ENCODE measurements at regions not wholly inside any gene's neighbourhood (a gene's known extent, or its start where the extent isn't known, plus 50 kb on each side); places are given as distances from the start of the nearest gene placed in this dataset.

GRCh38 chr4:84100071-84100470, 399.0 kb downstream of the NKX6-1 start:
- Histone ChIP-seq H3K27me3 (ENCODE audit: control insufficient read depth in 2 of 2, insufficient read depth in 2 of 2, low read length in 2 of 2) (no peaks in the 10 kb centered on the region), H3K27ac (ENCODE audit: low read depth in 2 of 2, low read length in 2 of 2) (no peak overlapping the region), H3K4me1 (ENCODE audit: control insufficient read depth in 2 of 2, insufficient read depth in 2 of 2, low read length in 2 of 2) (no peaks in the 10 kb centered on the region), H3K36me3 (ENCODE audit: control insufficient read depth in 2 of 2, insufficient read depth in 2 of 2, low read length in 2 of 2) (no peaks in the 10 kb centered on the region), H3K9ac (ENCODE audit: low read depth in 1 of 2, low read length in 2 of 2) (no peak overlapping the region), H3K9me3 (ENCODE audit: control insufficient read depth in 2 of 2, low read length in 2 of 2) (no peaks in the 10 kb centered on the region), H3K4me3 (ENCODE audit: low read length in 2 of 2) (no peak overlapping the region)

- no peak overlapping the region for H3K9ac ChIP-seq (ENCODE audit: low read depth in 1 of 2, low read length in 2 of 2)
- H3K4me1 ChIP-seq (ENCODE audit: control insufficient read depth in 2 of 2, insufficient read depth in 2 of 2, low read length in 2 of 2), result no peaks in the 10 kb centered on the region
- H3K27ac ChIP-seq (ENCODE audit: low read depth in 2 of 2, low read length in 2 of 2), result no peak overlapping the region
- H3K9me3 ChIP-seq (ENCODE audit: control insufficient read depth in 2 of 2, low read length in 2 of 2), result no peaks in the 10 kb centered on the region
- H3K4me3 ChIP-seq (ENCODE audit: low read length in 2 of 2), result no peak overlapping the region
- no peaks in the 10 kb centered on the region for H3K36me3 ChIP-seq (ENCODE audit: control insufficient read depth in 2 of 2, insufficient read depth in 2 of 2, low read length in 2 of 2)
- no peaks in the 10 kb centered on the region for H3K27me3 ChIP-seq (ENCODE audit: control insufficient read depth in 2 of 2, insufficient read depth in 2 of 2, low read length in 2 of 2)
These were observed 399.5 kb downstream of the NKX6-1 start for GRCh38 chr4:84099599-84099998.

- Histone ChIP-seq H3K27me3 (ENCODE audit: control insufficient read depth in 2 of 2, insufficient read depth in 2 of 2, low read length in 2 of 2) (no peaks in the 10 kb centered on the region), H3K4me3 (ENCODE audit: low read length in 2 of 2) (no peak overlapping the region), H3K4me1 (ENCODE audit: control insufficient read depth in 2 of 2, insufficient read depth in 2 of 2, low read length in 2 of 2) (no peaks in the 10 kb centered on the region), H3K36me3 (ENCODE audit: control insufficient read depth in 2 of 2, insufficient read depth in 2 of 2, low read length in 2 of 2) (no peaks in the 10 kb centered on the region), H3K27ac (ENCODE audit: low read depth in 2 of 2, low read length in 2 of 2) (no peak overlapping the region), H3K9me3 (ENCODE audit: control insufficient read depth in 2 of 2, low read length in 2 of 2) (no peaks in the 10 kb centered on the region), H3K9ac (ENCODE audit: low read depth in 1 of 2, low read length in 2 of 2) (no peak overlapping the region)
These were observed 407.8 kb downstream of the NKX6-1 start for GRCh38 chr4:84091266-84091665.

- Histone ChIP-seq H3K9ac (ENCODE audit: low read depth in 1 of 2, low read length in 2 of 2) (no peak overlapping the region), H3K9me3 (ENCODE audit: control insufficient read depth in 2 of 2, low read length in 2 of 2) (no peaks in the 10 kb centered on the region), H3K27me3 (ENCODE audit: control insufficient read depth in 2 of 2, insufficient read depth in 2 of 2, low read length in 2 of 2) (no peaks in the 10 kb centered on the region), H3K4me3 (ENCODE audit: low read length in 2 of 2) (no peak overlapping the region), H3K4me1 (ENCODE audit: control insufficient read depth in 2 of 2, insufficient read depth in 2 of 2, low read length in 2 of 2) (no peaks in the 10 kb centered on the region), H3K36me3 (ENCODE audit: control insufficient read depth in 2 of 2, insufficient read depth in 2 of 2, low read length in 2 of 2) (no peaks in the 10 kb centered on the region), H3K27ac (ENCODE audit: low read depth in 2 of 2, low read length in 2 of 2) (no peak overlapping the region)
These were observed 409.2 kb downstream of the NKX6-1 start for GRCh38 chr4:84089652-84090437.

- Histone ChIP-seq H3K4me3 (ENCODE audit: low read length in 2 of 2) (no peak overlapping the region), H3K9me3 (ENCODE audit: control insufficient read depth in 2 of 2, low read length in 2 of 2) (no peaks in the 10 kb centered on the region), H3K9ac (ENCODE audit: low read depth in 1 of 2, low read length in 2 of 2) (no peak overlapping the region), H3K27ac (ENCODE audit: low read depth in 2 of 2, low read length in 2 of 2) (no peak overlapping the region), H3K4me1 (ENCODE audit: control insufficient read depth in 2 of 2, insufficient read depth in 2 of 2, low read length in 2 of 2) (no peaks in the 10 kb centered on the region), H3K27me3 (ENCODE audit: control insufficient read depth in 2 of 2, insufficient read depth in 2 of 2, low read length in 2 of 2) (no peaks in the 10 kb centered on the region), H3K36me3 (ENCODE audit: control insufficient read depth in 2 of 2, insufficient read depth in 2 of 2, low read length in 2 of 2) (no peaks in the 10 kb centered on the region)
These were observed 413.1 kb downstream of the NKX6-1 start for GRCh38 chr4:84085986-84086385.

GRCh38 chr4:84070289-84070688, 428.8 kb downstream of the NKX6-1 start:
- no peaks in the 10 kb centered on the region for H3K4me1 ChIP-seq (ENCODE audit: control insufficient read depth in 2 of 2, insufficient read depth in 2 of 2, low read length in 2 of 2)
- no peaks in the 10 kb centered on the region for H3K9me3 ChIP-seq (ENCODE audit: control insufficient read depth in 2 of 2, low read length in 2 of 2)
- no peak overlapping the region for H3K4me3 ChIP-seq (ENCODE audit: low read length in 2 of 2)
- H3K36me3 ChIP-seq (ENCODE audit: control insufficient read depth in 2 of 2, insufficient read depth in 2 of 2, low read length in 2 of 2), result no peaks in the 10 kb centered on the region
- no peaks in the 10 kb centered on the region for H3K27me3 ChIP-seq (ENCODE audit: control insufficient read depth in 2 of 2, insufficient read depth in 2 of 2, low read length in 2 of 2)
- H3K27ac ChIP-seq (ENCODE audit: low read depth in 2 of 2, low read length in 2 of 2), result no peak overlapping the region
- H3K9ac ChIP-seq (ENCODE audit: low read depth in 1 of 2, low read length in 2 of 2), result no peak overlapping the region

GRCh38 chr4:84063619-84064018, 435.5 kb downstream of the NKX6-1 start:
- no peak overlapping the region for H3K9ac ChIP-seq (ENCODE audit: low read depth in 1 of 2, low read length in 2 of 2)
- H3K36me3 ChIP-seq (ENCODE audit: control insufficient read depth in 2 of 2, insufficient read depth in 2 of 2, low read length in 2 of 2), result no peaks in the 10 kb centered on the region
- no peak overlapping the region for H3K27ac ChIP-seq (ENCODE audit: low read depth in 2 of 2, low read length in 2 of 2)
- H3K27me3 ChIP-seq (ENCODE audit: control insufficient read depth in 2 of 2, insufficient read depth in 2 of 2, low read length in 2 of 2), result no peaks in the 10 kb centered on the region
- no peaks in the 10 kb centered on the region for H3K9me3 ChIP-seq (ENCODE audit: control insufficient read depth in 2 of 2, low read length in 2 of 2)
- H3K4me3 ChIP-seq (ENCODE audit: low read length in 2 of 2), result no peak overlapping the region
- H3K4me1 ChIP-seq (ENCODE audit: control insufficient read depth in 2 of 2, insufficient read depth in 2 of 2, low read length in 2 of 2), result no peaks in the 10 kb centered on the region

GRCh38 chr4:84058201-84058600, 440.9 kb downstream of the NKX6-1 start:
- H3K4me3 ChIP-seq (ENCODE audit: low read length in 2 of 2), result no peak overlapping the region
- H3K36me3 ChIP-seq (ENCODE audit: control insufficient read depth in 2 of 2, insufficient read depth in 2 of 2, low read length in 2 of 2), result no peaks in the 10 kb centered on the region
- no peak overlapping the region for H3K27ac ChIP-seq (ENCODE audit: low read depth in 2 of 2, low read length in 2 of 2)
- no peak overlapping the region for H3K9ac ChIP-seq (ENCODE audit: low read depth in 1 of 2, low read length in 2 of 2)
- H3K4me1 ChIP-seq (ENCODE audit: control insufficient read depth in 2 of 2, insufficient read depth in 2 of 2, low read length in 2 of 2), result no peaks in the 10 kb centered on the region
- H3K9me3 ChIP-seq (ENCODE audit: control insufficient read depth in 2 of 2, low read length in 2 of 2), result no peaks in the 10 kb centered on the region
- no peaks in the 10 kb centered on the region for H3K27me3 ChIP-seq (ENCODE audit: control insufficient read depth in 2 of 2, insufficient read depth in 2 of 2, low read length in 2 of 2)

GRCh38 chr4:84051639-84052038, 447.5 kb downstream of the NKX6-1 start:
- Histone ChIP-seq H3K27ac (ENCODE audit: low read depth in 2 of 2, low read length in 2 of 2) (no peak overlapping the region), H3K4me1 (ENCODE audit: control insufficient read depth in 2 of 2, insufficient read depth in 2 of 2, low read length in 2 of 2) (no peaks in the 10 kb centered on the region)

GRCh38 chr4:84051089-84051488, 448.0 kb downstream of the NKX6-1 start:
- H3K27ac ChIP-seq (ENCODE audit: low read depth in 2 of 2, low read length in 2 of 2), result no peak overlapping the region
- no peaks in the 10 kb centered on the region for H3K9me3 ChIP-seq (ENCODE audit: control insufficient read depth in 2 of 2, low read length in 2 of 2)
- H3K9ac ChIP-seq (ENCODE audit: low read depth in 1 of 2, low read length in 2 of 2), result no peak overlapping the region
- no peak overlapping the region for H3K4me3 ChIP-seq (ENCODE audit: low read length in 2 of 2)
- H3K4me1 ChIP-seq (ENCODE audit: control insufficient read depth in 2 of 2, insufficient read depth in 2 of 2, low read length in 2 of 2), result no peaks in the 10 kb centered on the region
- H3K36me3 ChIP-seq (ENCODE audit: control insufficient read depth in 2 of 2, insufficient read depth in 2 of 2, low read length in 2 of 2), result no peaks in the 10 kb centered on the region
- H3K27me3 ChIP-seq (ENCODE audit: control insufficient read depth in 2 of 2, insufficient read depth in 2 of 2, low read length in 2 of 2), result no peaks in the 10 kb centered on the region

More at GRCh38 chr4:84051639-84052038, 447.5 kb downstream of the NKX6-1 start:
- Histone ChIP-seq H3K4me3 (ENCODE audit: low read length in 2 of 2) (no peak overlapping the region), H3K9me3 (ENCODE audit: control insufficient read depth in 2 of 2, low read length in 2 of 2) (no peaks in the 10 kb centered on the region), H3K36me3 (ENCODE audit: control insufficient read depth in 2 of 2, insufficient read depth in 2 of 2, low read length in 2 of 2) (no peaks in the 10 kb centered on the region), H3K9ac (ENCODE audit: low read depth in 1 of 2, low read length in 2 of 2) (no peak overlapping the region), H3K27me3 (ENCODE audit: control insufficient read depth in 2 of 2, insufficient read depth in 2 of 2, low read length in 2 of 2) (no peaks in the 10 kb centered on the region)

Measured in mucosa of rectum (tissue), 2 donors.